ENCODE measurements at regions not wholly inside any gene's neighbourhood (a gene's known extent, or its start where the extent isn't known, plus 50 kb on each side); places are given as distances from the start of the nearest gene placed in this dataset.

DNA sequence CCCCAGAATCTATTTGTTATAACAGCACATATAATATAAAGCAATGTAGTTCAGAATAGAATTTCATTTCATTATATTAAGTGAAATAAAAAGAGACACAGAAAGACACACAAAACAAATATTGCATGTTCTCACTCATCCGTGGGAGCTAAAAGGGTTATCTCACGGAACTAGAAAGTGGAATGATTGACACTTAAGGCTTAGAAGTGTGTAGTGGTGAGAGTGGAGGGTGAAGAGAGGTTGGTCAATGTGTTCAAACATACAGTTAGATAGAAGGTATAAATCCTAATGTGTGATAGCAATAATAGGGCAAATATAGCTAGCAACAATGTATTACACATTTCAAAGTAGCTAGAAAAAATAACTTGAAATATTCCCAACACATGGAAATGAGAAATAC, 1001.7 kb upstream of the TMPRSS15 start:
- FAIRE-seq, result no peak
- 0 out of 3 replicates have a peak, but pooled peaks have one; percentile 35 for ATAC-seq
- in situ Hi-C loops (cut with MboI), result no loop called here
- Histone ChIP-seq H3K9me3 (replicated peaks; ENCODE audit: control insufficient read depth, insufficient read depth, low read depth, low read length) (no peaks in the 10 kb centered on the region), H3K9me1 (ENCODE audit: control insufficient read depth, insufficient read depth, low read length) (no peaks in the 10 kb centered on the region), H3K27me3 (ENCODE audit: control insufficient read depth in 2 of 2, insufficient read depth in 2 of 2, low read length in 2 of 2) (no peaks in the 10 kb centered on the region), H3K4me1 (replicated peaks in 1 of 2; ENCODE audit: control insufficient read depth in 2 of 2, insufficient read depth in 2 of 2, low read length in 2 of 2) (peaks cover 0 to 3% of the 10 kb centered on the region in 2 experiments; a peak in 2 of 5 replicates), H3K4me3 (no peak overlapping the region), H3K4me2 (ENCODE audit: insufficient read depth, low read length) (no peak overlapping the region), H2AFZ (ENCODE audit: low read depth, low read length) (no peak overlapping the region), H3K9ac (ENCODE audit: insufficient read depth in 1 of 2, low read depth in 2 of 2, low read length in 2 of 2) (no peak overlapping the region), H3K27ac (ENCODE audit: extremely low read depth, low read depth, low read length) (no peak overlapping the region), H3K79me2 (ENCODE audit: control insufficient read depth, insufficient read depth, low read length) (no peaks in the 10 kb centered on the region), H4K20me1 (replicated peaks; ENCODE audit: control insufficient read depth, insufficient read depth, low read length) (no peaks in the 10 kb centered on the region), H3K36me3 (ENCODE audit: control insufficient read depth, insufficient read depth, low read length) (no peaks in the 10 kb centered on the region)
- ChIA-PET CTCF (ENCODE audit: low intra/inter-chr PET ratio) (no interaction called here), POLR2A (no interaction called here)
- intact Hi-C loops (cut with micrococcal nuclease), result no loop called here
- WGBS (ENCODE audit: insufficient coverage, low coverage, missing lambda C conversion rate), result 13% methylated on average over 2 of the region's 2 CpGs
- DNase-seq (ENCODE audit: extremely low read depth in 1 of 4, low spot score in 3 of 4), result peak in 1 of 4 experiments; percentile 1
- TF ChIP-seq CBFA2T3 (IDR thresholded peaks at IDR 0.05) (peak; percentile 5; the same call in 1 of the 2 replicates), MEIS2 (IDR thresholded peaks at IDR 0.05; ENCODE audit: partially characterized antibody) (peak; percentile 12), ZBTB34 (CRISPR knock-in tag; IDR thresholded peaks at IDR 0.05) (no peak), JUNB (CRISPR knock-in tag; conservative IDR thresholded peaks at IDR 0.05) (no peak), PKNOX1 (IDR thresholded peaks at IDR 0.05) (peak; percentile 85), ZNF212 (CRISPR knock-in tag; IDR thresholded peaks at IDR 0.05) (no peak)
- BruUV-seq (replicated peaks), result no TSS peak

Data from K562 (cell line).